GM13976 (cell line): ENCODE measurements at regions not wholly inside any gene's neighbourhood (a gene's known extent, or its start where the extent isn't known, plus 50 kb on each side); places are given as distances from the start of the nearest gene placed in this dataset.
"Not testable (repeated sequence)": the region's sequence is repeated elsewhere in the genome, so short reads cannot be mapped to it uniquely, and the experiment has no call there.

Source experiments
- DNase-seq: peaks from one replicate; pipeline ENCODE4 v3.0.0; 2012; ENCODE audit warnings: low spot score
- CTCF ChIP-seq: IDR thresholded peaks from 2 replicates; pipeline ENCODE4 v1.5.1; 2012; ENCODE audit warnings: borderline replicate concordance, mild to moderate bottlenecking; ENCODE audit not compliant: insufficient read depth; ENCODE audit errors: extremely low read depth, missing control alignments, control extremely low read depth
- in situ Hi-C: fragments of 300-500 bp; cut with MboI; formaldehyde crosslinking; loops from one replicate; pipeline ENCODE4 v1.12.0; 2022; ENCODE audit warnings: low sequenced_read_pairs, mixed read lengths, inconsistent platforms; ENCODE audit not compliant: unreplicated experiment

DNA sequence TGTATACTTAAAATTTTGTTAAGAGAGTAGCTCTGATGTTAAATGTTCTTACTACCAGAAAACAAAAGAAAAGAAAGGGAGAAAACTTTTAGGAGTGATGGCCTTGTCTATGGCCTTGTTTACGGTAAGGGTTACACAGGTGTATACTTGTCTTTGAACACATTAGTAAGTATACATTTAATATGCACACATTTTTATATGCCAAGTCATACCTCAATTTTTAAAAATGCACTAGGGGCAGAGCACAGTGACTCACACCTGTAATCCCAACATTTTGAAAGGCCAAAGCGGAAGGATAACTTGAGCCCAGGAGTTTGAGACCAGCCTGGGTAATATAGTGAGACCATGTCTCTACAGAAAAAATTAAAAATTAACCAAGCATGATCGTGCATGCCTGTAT, 166.7 kb upstream of the SNX2 start:
- TF ChIP-seq CTCF: no peak
- DNase-seq: no peak
- in situ Hi-C loops: no loop called here

DNA sequence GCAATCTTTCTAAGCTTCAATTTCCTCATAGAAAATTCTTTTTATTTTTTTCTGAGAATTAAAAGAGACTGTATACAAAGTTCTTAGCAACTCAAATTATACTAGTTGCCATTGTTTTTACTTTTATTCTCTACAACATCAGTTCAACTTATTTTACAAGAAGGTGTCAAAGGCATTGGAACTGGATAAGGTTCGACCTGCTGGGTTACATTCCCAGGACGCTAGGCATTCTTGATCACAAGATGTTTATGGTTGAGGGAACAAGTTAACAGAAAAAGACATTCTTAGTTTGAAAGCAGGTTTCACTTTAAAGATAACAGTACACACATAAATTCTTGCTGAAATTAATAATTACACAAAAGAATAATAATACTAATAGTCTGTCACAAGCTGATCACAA, 163.5 kb upstream of the SNX2 start:
- no peak for DNase-seq
- in situ Hi-C loops: no loop called here
- no peak for TF ChIP-seq CTCF

- no peak for TF ChIP-seq CTCF
- no peak for DNase-seq
- in situ Hi-C loops: no loop called here
Observed at GRCh38 chr5:122612901-122613300, 162.0 kb upstream of the SNX2 start.

GRCh38 chr5:122615146-122615545, 159.7 kb upstream of the SNX2 start:
- TF ChIP-seq CTCF: no peak
- no peak for DNase-seq
- in situ Hi-C loops: no loop called here

DNA sequence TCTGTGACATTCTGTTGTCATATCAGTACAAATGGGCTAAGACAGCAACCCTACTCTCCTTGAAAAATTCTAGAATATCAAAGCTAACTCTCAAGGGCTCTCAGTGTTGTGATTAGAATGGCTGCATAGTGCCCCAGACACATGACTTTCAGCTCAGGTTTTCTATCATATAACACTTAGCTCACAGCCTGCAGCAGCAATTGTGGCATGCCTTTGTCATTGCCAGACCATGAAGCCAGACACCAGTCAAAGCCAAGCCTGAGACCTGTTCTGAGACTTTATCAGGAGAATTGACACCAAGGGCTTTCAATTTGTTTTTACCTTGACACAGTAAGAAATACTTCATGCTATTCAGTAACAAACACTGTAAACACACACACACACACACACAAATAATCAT, 159.0 kb upstream of the SNX2 start:
- no peak for DNase-seq
- no peak for TF ChIP-seq CTCF
- in situ Hi-C loops: no loop called here

GRCh38 chr5:122618046-122618445, 156.8 kb upstream of the SNX2 start:
- in situ Hi-C loops, DNase-seq: not testable (repeated sequence)

DNA sequence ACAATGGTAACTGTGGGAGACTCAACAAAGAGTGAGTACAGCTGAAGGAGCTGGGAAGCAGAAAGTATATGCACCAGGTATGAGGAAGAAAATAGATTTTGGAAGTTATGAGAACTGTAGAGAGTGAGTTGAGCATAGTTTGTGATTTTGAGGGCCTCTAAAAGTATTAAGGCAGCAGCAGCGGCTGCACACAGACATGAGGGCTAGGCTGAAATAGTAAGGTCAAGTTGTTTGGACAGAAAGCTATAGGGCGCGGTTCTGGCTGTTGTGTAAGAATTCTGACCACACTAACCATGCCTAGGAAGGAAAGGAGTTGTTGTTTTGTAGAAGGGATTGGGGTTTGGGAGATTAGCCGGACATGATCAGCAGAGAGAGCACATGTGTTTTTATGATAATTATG, 154.1 kb upstream of the SNX2 start:
- DNase-seq, in situ Hi-C loops: not testable (repeated sequence)

- in situ Hi-C loops, DNase-seq: not testable (repeated sequence)
Observed at GRCh38 chr5:122628714-122629113, 146.2 kb upstream of the SNX2 start.
